Gastrocnemius medialis (tissue), 4 donors: ENCODE measurements at regions not wholly inside any gene's neighbourhood (a gene's known extent, or its start where the extent isn't known, plus 50 kb on each side); places are given as distances from the start of the nearest gene placed in this dataset.

Experiments used
- ATAC-seq, 2 donors: fragments of 150-250 bp; one replicate each; pipeline ENCODE4 v1.9.1; 2016
- DNase-seq, 2 donors: peaks; one replicate each; pipeline ENCODE4 v3.0.0-alpha.2; 2019
- H3K27ac ChIP-seq, 4 donors: fragments of 200-600 bp; sonication (generic); 1 replicate in 1 of 4; 2 replicates in 3 of 4; pipeline ENCODE4 v1.5.1; 2016 to 2018; ENCODE audit warnings: mild to moderate bottlenecking in 2 of 4, moderate library complexity in 1 of 4
- H3K27me3 ChIP-seq, 3 donors: fragments of 200-600 bp; sonication (generic) in 2 of 3; 1 replicate in 1 of 3; 2 replicates in 2 of 3; pipeline versions ENCODE4 v1.5.1 to v1.6.0; 2016 to 2019; ENCODE audit warnings: mild to moderate bottlenecking in 1 of 3, moderate library complexity in 1 of 3
- H3K36me3 ChIP-seq, 2 donors: fragments of 200-600 bp; sonication (generic) in 1 of 2; one replicate each; pipeline ENCODE4 v1.5.1; 2017 to 2018
- H3K4me1 ChIP-seq, 2 donors: fragments of 200-600 bp; sonication (generic) in 1 of 2; one replicate each; pipeline ENCODE4 v1.5.1; 2016 to 2017; ENCODE audit warnings: mild to moderate bottlenecking in 2 of 2
- H3K4me3 ChIP-seq, 4 donors: fragments of 200-600 bp; sonication (generic) in 3 of 4; 1 replicate in 1 of 4; 2 replicates in 3 of 4; pipeline ENCODE4 v1.5.1; 2016 to 2019; ENCODE audit warnings: mild to moderate bottlenecking in 2 of 4
- H3K9me3 ChIP-seq, 3 donors: fragments of 200-600 bp; sonication (generic) in 2 of 3; 1 replicate in 1 of 3; 2 replicates in 2 of 3; pipeline ENCODE4 v1.5.1; 2016 to 2019
- CTCF ChIP-seq, 5 experiments: fragments of 450-650 bp in 3 of 5; fragments of 200-600 bp in 2 of 5; sonication (generic) in 2 of 5; IDR thresholded peaks in 4 of 5; conservative IDR thresholded peaks in 1 of 5; 1 replicate in 4 of 5; 2 replicates in 1 of 5; pipeline ENCODE4 v1.5.1; 2016 to 2019; ENCODE audit warnings: antibody characterized with exemption in 5 of 5, mild to moderate bottlenecking in 3 of 5, moderate library complexity in 3 of 5
- POLR2A ChIP-seq, 2 donors: fragments of 450-650 bp; IDR thresholded peaks; one replicate each; pipeline ENCODE4 v1.6.1; 2017; ENCODE audit warnings: antibody characterized with exemption in 2 of 2, mild to moderate bottlenecking in 2 of 2, moderate library complexity in 2 of 2
- in situ Hi-C, 4 donors: fragments of 200-750 bp; cut with MboI; loops; one replicate each; pipeline versions ENCODE4 v1.15.0 to v1.8.0; 2017; ENCODE audit warnings: low sequenced_read_pairs in 4 of 4
- intact Hi-C: fragments of 100-400 bp; cut with DNase I; formaldehyde crosslinking; loops from one replicate; pipeline ENCODE4 v1.15.1; 2023; ENCODE audit warnings: low total_unique reads

GRCh38 chr15:62795700-62796695 is 246.5 kb upstream of the TPM1 start:
- Histone ChIP-seq H3K4me1 (no peaks in the 10 kb centered on the region), H3K27ac (no peak overlapping the region), H3K4me3 (no peak overlapping the region), H3K9me3 (no peaks in the 10 kb centered on the region), H3K27me3 (no peaks in the 10 kb centered on the region), H3K36me3 (peaks cover 0 to 22% of the 10 kb centered on the region in 2 donors)
- ATAC-seq: no peak
- no peak for DNase-seq
- in situ Hi-C loops (no loop called here), intact Hi-C loops (no loop called here)
- TF ChIP-seq POLR2A (IDR thresholded peaks at IDR 0.05) (no peak), CTCF (IDR thresholded peaks at IDR 0.05 in 4 of 5, conservative IDR thresholded peaks at IDR 0.05 in 1 of 5) (no peak)

- H3K4me1 ChIP-seq: no peaks in the 10 kb centered on the region
- no peak overlapping the region for H3K27ac ChIP-seq
- ATAC-seq (no peak), DNase-seq (no peak)
- no peak overlapping the region for H3K4me3 ChIP-seq
- in situ Hi-C loops: no loop called here
- intact Hi-C loops: no loop called here
- TF ChIP-seq CTCF (IDR thresholded peaks at IDR 0.05 in 4 of 5, conservative IDR thresholded peaks at IDR 0.05 in 1 of 5) (no peak), POLR2A (IDR thresholded peaks at IDR 0.05) (no peak)
- no peaks in the 10 kb centered on the region for H3K27me3 ChIP-seq
- peaks cover 0 to 22% of the 10 kb centered on the region in 2 donors for H3K36me3 ChIP-seq
- no peaks in the 10 kb centered on the region for H3K9me3 ChIP-seq
Measured at GRCh38 chr15:62797171-62797570, 245.4 kb upstream of the TPM1 start.

GRCh38 chr15:62798536-62798935 is 244.0 kb upstream of the TPM1 start:
- intact Hi-C loops: no loop called here
- in situ Hi-C loops: no loop called here
- H3K4me3 ChIP-seq: no peak overlapping the region
- no peak for TF ChIP-seq POLR2A (IDR thresholded peaks at IDR 0.05)
- TF ChIP-seq CTCF (IDR thresholded peaks at IDR 0.05 in 4 of 5, conservative IDR thresholded peaks at IDR 0.05 in 1 of 5): no peak
- H3K4me1 ChIP-seq: no peaks in the 10 kb centered on the region
- H3K36me3 ChIP-seq: peaks cover 0 to 22% of the 10 kb centered on the region in 2 donors
- DNase-seq (no peak), ATAC-seq (no peak)
- H3K9me3 ChIP-seq: no peaks in the 10 kb centered on the region
- H3K27me3 ChIP-seq: no peaks in the 10 kb centered on the region
- H3K27ac ChIP-seq: no peak overlapping the region

- intact Hi-C loops: no loop called here
- no peak for DNase-seq
- TF ChIP-seq CTCF (IDR thresholded peaks at IDR 0.05 in 4 of 5, conservative IDR thresholded peaks at IDR 0.05 in 1 of 5): no peak
- TF ChIP-seq POLR2A (IDR thresholded peaks at IDR 0.05): no peak
- H3K9me3 ChIP-seq: no peaks in the 10 kb centered on the region
- H3K27me3 ChIP-seq: no peaks in the 10 kb centered on the region
- H3K4me1 ChIP-seq: no peaks in the 10 kb centered on the region
- in situ Hi-C loops: no loop called here
- no peak for ATAC-seq
- no peak overlapping the region for H3K4me3 ChIP-seq
- peaks cover 0 to 22% of the 10 kb centered on the region in 2 donors for H3K36me3 ChIP-seq
- no peak overlapping the region for H3K27ac ChIP-seq
Measured at GRCh38 chr15:62799037-62799436, 243.5 kb upstream of the TPM1 start.
